HG03558 (cell line): ENCODE measurements at regions not wholly inside any gene's neighbourhood (a gene's known extent, or its start where the extent isn't known, plus 50 kb on each side); places are given as distances from the start of the nearest gene placed in this dataset.
"Not testable (repeated sequence)": the region's sequence is repeated elsewhere in the genome, so short reads cannot be mapped to it uniquely, and the experiment has no call there.

ENCODE experiments used
- ATAC-seq: cut with Tn5 transposase; IDR thresholded peaks from one replicate; pipeline ENCODE4 v1.9.1; 2021; ENCODE audit warnings: moderate number of reproducible peaks; ENCODE audit not compliant: unreplicated experiment; ENCODE audit errors: extremely low read depth

DNA sequence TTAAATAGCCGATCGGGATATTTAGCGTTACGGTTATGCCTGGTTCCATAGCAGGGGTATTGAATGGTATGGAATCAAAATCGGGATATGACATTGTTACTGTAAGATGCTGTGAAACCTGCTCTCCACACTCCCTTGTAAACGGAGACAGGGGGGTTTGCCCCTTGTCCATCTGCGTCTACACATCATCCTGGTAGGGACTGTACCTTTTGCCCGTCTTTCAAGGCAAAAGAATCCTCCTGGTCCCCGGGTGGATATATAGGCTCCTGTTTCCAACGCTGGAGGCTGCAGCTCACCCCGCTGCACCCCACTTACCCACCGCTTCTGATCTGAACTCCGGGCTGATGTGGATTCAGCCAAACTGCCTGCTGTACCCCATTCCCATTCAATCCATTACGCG lies 189.1 kb downstream of the SHOX start:
- ATAC-seq = no peak

- no peak for ATAC-seq
Measured at GRCh38 chrX:817759-818300, 187.2 kb downstream of the SHOX start.

GRCh38 chrX:817147-817546 lies 186.6 kb downstream of the SHOX start:
- ATAC-seq = not testable (repeated sequence)

DNA sequence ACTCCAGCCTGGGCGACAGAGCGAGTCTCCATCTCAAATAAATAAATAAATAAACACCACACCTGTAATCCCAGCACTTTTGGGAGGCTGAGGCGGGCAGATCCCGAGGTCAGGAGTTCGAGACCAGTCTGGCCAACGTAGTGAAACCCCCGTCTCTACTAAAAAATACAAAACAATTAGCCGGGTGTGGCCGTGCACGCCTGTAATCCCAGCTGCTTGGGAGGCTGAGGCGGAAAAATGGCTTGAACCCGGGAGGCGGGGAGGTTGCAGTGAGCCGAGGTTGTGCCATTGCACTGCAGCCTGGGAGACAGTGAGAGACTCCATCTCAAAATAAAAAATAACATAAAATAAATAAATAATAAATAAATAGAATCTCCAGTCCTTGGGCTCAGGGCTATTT lies 185.8 kb downstream of the SHOX start:
- no peak for ATAC-seq

DNA sequence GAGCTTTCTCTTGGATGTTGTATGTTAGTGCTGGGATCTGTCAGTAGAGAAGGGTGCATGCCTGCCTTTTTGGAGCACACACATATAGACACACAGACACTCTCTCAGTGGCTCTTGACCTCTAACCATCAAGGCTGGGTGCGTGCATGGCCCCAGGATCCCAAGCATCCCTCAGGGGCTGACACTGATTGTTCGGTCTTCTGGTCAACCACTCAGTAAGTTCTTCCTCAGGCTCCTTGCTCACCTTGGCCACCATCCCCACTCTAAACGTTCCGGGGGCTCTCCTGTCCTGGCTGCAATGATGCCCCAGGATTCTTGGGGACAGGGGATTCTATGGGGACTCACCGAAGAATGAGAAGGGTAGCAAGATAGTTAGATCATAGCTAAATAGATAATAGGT lies 179.6 kb downstream of the SHOX start:
- ATAC-seq = no peak

DNA sequence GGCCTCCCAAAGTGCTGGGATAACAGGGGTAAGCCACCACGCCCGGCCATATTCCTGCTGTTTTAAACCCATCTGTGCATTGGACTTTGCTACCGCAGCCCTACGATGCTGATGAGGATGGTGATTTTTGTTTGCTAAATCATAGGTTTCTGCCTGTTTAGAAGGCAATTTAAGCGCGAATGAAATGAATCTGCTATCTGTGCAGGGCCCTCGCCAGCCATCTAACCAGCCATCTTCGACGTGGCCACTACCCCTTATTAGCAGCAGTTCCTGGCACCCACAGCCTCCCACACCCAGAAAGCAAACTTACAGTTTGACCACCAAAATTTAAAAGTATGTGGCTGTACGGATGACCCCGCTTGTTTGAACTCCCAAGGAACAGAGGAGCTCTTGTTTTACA lies 178.5 kb downstream of the SHOX start:
- ATAC-seq = no peak

GRCh38 chrX:806586-806985 lies 176.0 kb downstream of the SHOX start:
- no peak for ATAC-seq

GRCh38 chrX:805988-806387 lies 175.4 kb downstream of the SHOX start:
- no peak for ATAC-seq

GRCh38 chrX:805103-805670 lies 174.6 kb downstream of the SHOX start:
- ATAC-seq = no peak

DNA sequence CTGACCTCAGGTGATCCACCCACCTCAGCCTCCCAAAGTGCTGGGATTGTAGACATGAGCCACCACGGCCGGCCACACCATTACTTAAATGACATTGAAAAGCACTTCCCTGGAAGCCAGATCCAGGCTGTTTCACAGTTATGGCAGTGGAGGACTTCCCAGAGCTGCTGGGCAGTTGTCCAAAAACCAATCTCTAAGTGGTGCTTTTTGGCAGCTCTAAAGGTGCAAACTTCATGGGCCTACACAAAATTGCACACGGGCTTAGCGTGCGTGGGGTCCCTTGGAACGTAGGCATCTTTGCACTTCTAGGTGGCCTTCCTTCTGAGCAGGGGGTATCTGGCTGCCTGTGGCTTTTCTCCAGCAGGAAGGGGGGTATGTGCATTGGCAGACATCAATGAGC lies 172.3 kb downstream of the SHOX start:
- ATAC-seq = no peak

DNA sequence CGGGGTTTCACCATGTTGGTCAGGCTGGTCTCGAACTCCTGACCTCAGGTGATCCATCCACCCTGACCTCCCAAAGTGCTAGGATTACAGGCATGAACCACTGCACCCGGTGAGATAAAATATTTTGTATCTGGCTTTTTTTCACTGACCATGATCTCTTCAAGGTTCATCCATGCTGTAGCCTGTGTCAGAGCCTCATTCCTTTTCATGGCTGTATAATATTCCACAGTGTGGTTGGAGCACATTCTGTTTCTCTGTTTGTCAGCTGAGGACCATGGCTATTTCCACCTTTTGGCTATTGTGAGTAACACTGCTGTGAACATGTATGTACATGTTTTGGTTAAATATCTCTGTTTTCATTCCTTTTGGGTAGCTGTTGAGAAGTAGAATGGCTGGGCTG lies 169.2 kb downstream of the SHOX start:
- no peak for ATAC-seq

DNA sequence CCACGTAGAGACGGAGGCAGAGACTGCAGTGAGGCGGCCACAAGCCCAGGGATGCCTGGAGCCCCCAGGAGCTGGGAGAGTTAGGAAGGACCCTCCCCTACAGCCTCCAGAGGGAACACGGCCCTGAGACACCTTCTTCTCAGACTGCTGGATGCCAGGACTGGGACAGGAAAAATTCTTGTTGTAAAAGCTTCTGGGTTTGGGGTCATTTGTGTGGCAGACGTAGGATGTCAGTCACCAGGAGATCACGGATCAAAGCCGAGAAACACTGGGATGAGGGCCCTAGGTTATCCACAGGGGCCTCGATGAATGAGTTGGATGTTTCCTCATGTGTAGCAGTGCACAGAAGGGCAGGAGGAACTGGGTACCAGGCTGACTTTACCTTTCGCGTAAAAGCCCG lies 163.7 kb downstream of the SHOX start:
- no peak for ATAC-seq

- ATAC-seq = no peak
Measured at GRCh38 chrX:793216-793770, 162.7 kb downstream of the SHOX start.

- ATAC-seq = no peak
Measured at GRCh38 chrX:791479-792034, 161.0 kb downstream of the SHOX start.

GRCh38 chrX:790783-791360 lies 160.3 kb downstream of the SHOX start:
- no peak for ATAC-seq

DNA sequence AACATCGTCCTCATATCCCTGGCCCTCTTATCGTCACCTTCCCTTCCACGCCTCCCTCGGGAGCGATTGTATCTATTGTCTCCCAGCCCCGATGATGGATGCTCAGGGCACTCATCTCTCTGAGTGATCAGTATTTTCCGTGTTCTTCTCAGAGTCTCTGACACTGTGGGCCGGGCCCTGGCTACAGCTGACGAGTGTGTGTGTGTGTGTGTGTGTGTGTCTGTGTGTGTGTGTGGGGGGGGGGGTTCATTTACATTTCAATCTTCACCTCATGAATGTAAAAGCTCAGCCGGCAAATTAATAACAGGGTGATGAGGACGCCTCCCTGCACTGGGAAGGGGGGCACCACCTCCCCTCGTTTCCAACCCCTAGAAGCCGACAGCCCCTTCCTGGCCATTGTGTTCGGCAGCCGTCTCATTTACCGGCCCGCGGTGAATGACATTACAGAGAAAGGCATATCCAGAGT lies 159.5 kb downstream of the SHOX start:
- ATAC-seq = no peak

GRCh38 chrX:789096-789495 lies 158.5 kb downstream of the SHOX start:
- ATAC-seq = no peak

DNA sequence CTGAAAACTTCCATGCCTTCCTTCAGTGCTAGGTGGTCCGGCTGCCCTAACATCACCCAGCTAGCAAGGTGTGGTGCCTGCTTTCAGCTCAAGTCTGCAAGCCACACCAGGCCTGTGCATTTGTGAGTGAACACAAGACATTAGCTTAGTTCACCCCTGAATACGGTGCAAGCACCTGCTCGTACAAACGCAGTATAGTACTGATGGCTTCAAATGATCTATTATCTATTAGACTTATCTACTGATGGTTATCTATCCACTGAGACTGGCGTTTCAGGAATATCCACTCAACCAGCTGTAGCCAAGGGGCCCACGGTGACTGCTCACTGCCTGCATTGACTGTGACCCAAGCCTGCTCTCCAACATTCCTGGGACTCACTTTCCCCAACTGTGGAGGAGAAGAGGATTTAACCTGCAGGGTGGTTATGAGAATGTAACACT lies 155.9 kb downstream of the SHOX start:
- no peak for ATAC-seq

- ATAC-seq = no peak
Measured at GRCh38 chrX:784829-785228, 154.2 kb downstream of the SHOX start.

- no peak for ATAC-seq
Measured at GRCh38 chrX:781224-782204, 150.9 kb downstream of the SHOX start.
